ENCODE measurements at regions not wholly inside any gene's neighbourhood (a gene's known extent, or its start where the extent isn't known, plus 50 kb on each side); places are given as distances from the start of the nearest gene placed in this dataset.

- H3K4me3 ChIP-seq (ENCODE audit: low read depth, low read length), result no peak overlapping the region
- DNase-seq (ENCODE audit: low read depth), result no peak
- TF ChIP-seq MYC (IDR thresholded peaks at IDR 0.05; ENCODE audit: low read depth, low read length) (no peak), POLR2A (IDR thresholded peaks at IDR 0.05; ENCODE audit: extremely low read depth, insufficient read length) (no peak), MAX (IDR thresholded peaks at IDR 0.05; ENCODE audit: low read depth, low read length) (no peak), CTCF (IDR thresholded peaks at IDR 0.05; ENCODE audit: low read depth, low read length) (no peak)
Observed at GRCh38 chr18:71989616-71990015, 554.5 kb downstream of the CBLN2 start.

GRCh38 chr18:71986351-71987050 is 557.6 kb downstream of the CBLN2 start:
- TF ChIP-seq POLR2A (IDR thresholded peaks at IDR 0.05; ENCODE audit: extremely low read depth, insufficient read length), result no peak
- no peak for TF ChIP-seq CTCF (IDR thresholded peaks at IDR 0.05; ENCODE audit: low read depth, low read length)
- TF ChIP-seq MYC (IDR thresholded peaks at IDR 0.05; ENCODE audit: low read depth, low read length), result no peak
- no peak for TF ChIP-seq MAX (IDR thresholded peaks at IDR 0.05; ENCODE audit: low read depth, low read length)
- H3K4me3 ChIP-seq (ENCODE audit: low read depth, low read length), result no peak overlapping the region
- DNase-seq (ENCODE audit: low read depth), result no peak

- TF ChIP-seq POLR2A (IDR thresholded peaks at IDR 0.05; ENCODE audit: extremely low read depth, insufficient read length) (no peak), CTCF (IDR thresholded peaks at IDR 0.05; ENCODE audit: low read depth, low read length) (no peak), MAX (IDR thresholded peaks at IDR 0.05; ENCODE audit: low read depth, low read length) (no peak), MYC (IDR thresholded peaks at IDR 0.05; ENCODE audit: low read depth, low read length) (no peak)
- no peak overlapping the region for H3K4me3 ChIP-seq (ENCODE audit: low read depth, low read length)
- DNase-seq (ENCODE audit: low read depth), result no peak
Observed at GRCh38 chr18:71976744-71977143, 567.4 kb downstream of the CBLN2 start.

GRCh38 chr18:71966791-71967190 is 577.4 kb downstream of the CBLN2 start:
- TF ChIP-seq POLR2A (IDR thresholded peaks at IDR 0.05; ENCODE audit: extremely low read depth, insufficient read length), result no peak
- TF ChIP-seq CTCF (IDR thresholded peaks at IDR 0.05; ENCODE audit: low read depth, low read length), result no peak
- TF ChIP-seq MAX (IDR thresholded peaks at IDR 0.05; ENCODE audit: low read depth, low read length), result no peak
- TF ChIP-seq MYC (IDR thresholded peaks at IDR 0.05; ENCODE audit: low read depth, low read length), result no peak
- H3K4me3 ChIP-seq (ENCODE audit: low read depth, low read length), result no peak overlapping the region
- no peak for DNase-seq (ENCODE audit: low read depth)

- no peak overlapping the region for H3K4me3 ChIP-seq (ENCODE audit: low read depth, low read length)
- TF ChIP-seq MYC (IDR thresholded peaks at IDR 0.05; ENCODE audit: low read depth, low read length) (no peak), POLR2A (IDR thresholded peaks at IDR 0.05; ENCODE audit: extremely low read depth, insufficient read length) (no peak), MAX (IDR thresholded peaks at IDR 0.05; ENCODE audit: low read depth, low read length) (no peak), CTCF (IDR thresholded peaks at IDR 0.05; ENCODE audit: low read depth, low read length) (no peak)
- no peak for DNase-seq (ENCODE audit: low read depth)
Observed at GRCh38 chr18:71958605-71959004, 585.5 kb downstream of the CBLN2 start.

Measured in NB4 (cell line).